HFFc6 (cell line): ENCODE measurements at regions not wholly inside any gene's neighbourhood (a gene's known extent, or its start where the extent isn't known, plus 50 kb on each side); places are given as distances from the start of the nearest gene placed in this dataset.

Experiments
- DNase-seq: peaks from one replicate; pipeline ENCODE4 v3.0.0-alpha.2; 2018
- H3K27ac Mint-ChIP-seq: 2 replicates; pipeline ENCODE4 v1.8.0; 2020; ENCODE audit warnings: mild to moderate bottlenecking, mixed read lengths
- H3K27me3 Mint-ChIP-seq: 2 replicates; pipeline ENCODE4 v1.8.0; 2021; ENCODE audit warnings: mild to moderate bottlenecking, moderate library complexity, mixed read lengths; ENCODE audit not compliant: insufficient read depth
- H3K36me3 Mint-ChIP-seq: 2 replicates; pipeline ENCODE4 v1.8.0; 2021; ENCODE audit warnings: low read depth, mixed read lengths
- H3K4me1 Mint-ChIP-seq: 2 replicates; pipeline ENCODE4 v1.8.0; 2020; ENCODE audit warnings: low read depth, mixed read lengths
- H3K4me3 Mint-ChIP-seq: 2 replicates; pipeline ENCODE4 v1.8.0; 2020; ENCODE audit warnings: mild to moderate bottlenecking, moderate library complexity, mixed read lengths
- H3K9me3 Mint-ChIP-seq: 2 replicates; pipeline ENCODE4 v1.8.0; 2020; ENCODE audit warnings: mild to moderate bottlenecking, mixed read lengths
- CTCF ChIP-seq: fragments of 200-600 bp; sonication (generic); IDR thresholded peaks from 2 replicates; pipeline ENCODE4 v1.5.0; 2021; ENCODE audit warnings: antibody characterized with exemption, mild to moderate bottlenecking

DNA sequence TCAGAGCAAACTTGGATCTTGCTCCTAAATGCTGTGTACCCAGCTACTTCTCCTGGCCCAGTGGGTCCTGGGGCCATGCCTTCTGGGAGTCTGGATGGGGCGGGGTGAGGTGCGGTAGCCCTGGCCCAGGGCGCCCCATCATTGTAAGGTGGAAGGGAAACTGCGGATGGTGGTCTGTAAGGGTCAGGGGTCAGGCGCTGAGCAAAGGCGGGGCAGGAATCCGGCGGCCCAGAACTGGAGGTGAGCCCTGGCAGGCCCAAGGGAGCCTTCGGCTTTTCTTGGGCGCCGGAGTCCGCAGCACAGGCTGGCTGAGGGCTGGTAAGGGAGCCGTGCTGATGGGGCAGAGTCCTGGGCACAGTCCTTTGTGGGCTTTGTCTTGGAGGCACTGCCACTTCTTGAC is 66.5 kb upstream of the CTBP2 start:
- no peak for DNase-seq
- Mint-ChIP-seq H3K4me3 (no peak overlapping the region), H3K4me1 (peaks cover 14% of the 10 kb centered on the region), H3K27ac (no peak overlapping the region), H3K27me3 (peaks cover 4% of the 10 kb centered on the region; the same call in 1 of the 2 replicates), H3K36me3 (no peaks in the 10 kb centered on the region), H3K9me3 (no peaks in the 10 kb centered on the region)
- no peak for TF ChIP-seq CTCF

- Mint-ChIP-seq H3K9me3 (no peaks in the 10 kb centered on the region), H3K4me3 (no peak overlapping the region), H3K36me3 (no peaks in the 10 kb centered on the region), H3K27ac (no peak overlapping the region), H3K27me3 (peaks cover 4% of the 10 kb centered on the region; the same call in 1 of the 2 replicates), H3K4me1 (peaks cover 7% of the 10 kb centered on the region)
- no peak for TF ChIP-seq CTCF
- no peak for DNase-seq
These were observed 65.6 kb upstream of the CTBP2 start for GRCh38 chr10:125226005-125226404.

DNA sequence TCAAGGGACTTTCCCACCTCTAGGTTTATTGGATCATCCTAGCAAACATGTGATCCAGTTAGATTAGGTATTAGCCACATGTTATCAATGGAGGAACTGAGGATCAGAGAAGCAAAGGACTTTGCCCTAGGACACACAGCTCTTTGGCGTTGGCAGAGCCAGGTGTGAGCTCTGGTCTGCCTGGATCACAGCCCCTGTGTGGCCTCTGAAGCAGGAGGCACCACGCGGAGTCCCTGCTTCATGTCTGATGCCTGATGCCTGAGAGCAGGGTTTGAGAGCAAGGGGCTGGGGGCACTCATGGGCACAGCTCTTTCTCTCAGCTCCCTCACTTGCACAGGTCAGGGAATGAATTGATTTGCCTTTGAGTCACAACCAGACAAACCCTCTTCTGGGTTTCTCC is 64.7 kb upstream of the CTBP2 start:
- TF ChIP-seq CTCF = no peak
- no peak overlapping the region for H3K4me3 Mint-ChIP-seq
- no peaks in the 10 kb centered on the region for H3K9me3 Mint-ChIP-seq
- DNase-seq = no peak
- H3K36me3 Mint-ChIP-seq = no peaks in the 10 kb centered on the region
- peaks cover 9% of the 10 kb centered on the region for H3K27me3 Mint-ChIP-seq
- H3K27ac Mint-ChIP-seq = no peak overlapping the region
- H3K4me1 Mint-ChIP-seq = peaks cover 4% of the 10 kb centered on the region; the same call in 1 of the 2 replicates

DNA sequence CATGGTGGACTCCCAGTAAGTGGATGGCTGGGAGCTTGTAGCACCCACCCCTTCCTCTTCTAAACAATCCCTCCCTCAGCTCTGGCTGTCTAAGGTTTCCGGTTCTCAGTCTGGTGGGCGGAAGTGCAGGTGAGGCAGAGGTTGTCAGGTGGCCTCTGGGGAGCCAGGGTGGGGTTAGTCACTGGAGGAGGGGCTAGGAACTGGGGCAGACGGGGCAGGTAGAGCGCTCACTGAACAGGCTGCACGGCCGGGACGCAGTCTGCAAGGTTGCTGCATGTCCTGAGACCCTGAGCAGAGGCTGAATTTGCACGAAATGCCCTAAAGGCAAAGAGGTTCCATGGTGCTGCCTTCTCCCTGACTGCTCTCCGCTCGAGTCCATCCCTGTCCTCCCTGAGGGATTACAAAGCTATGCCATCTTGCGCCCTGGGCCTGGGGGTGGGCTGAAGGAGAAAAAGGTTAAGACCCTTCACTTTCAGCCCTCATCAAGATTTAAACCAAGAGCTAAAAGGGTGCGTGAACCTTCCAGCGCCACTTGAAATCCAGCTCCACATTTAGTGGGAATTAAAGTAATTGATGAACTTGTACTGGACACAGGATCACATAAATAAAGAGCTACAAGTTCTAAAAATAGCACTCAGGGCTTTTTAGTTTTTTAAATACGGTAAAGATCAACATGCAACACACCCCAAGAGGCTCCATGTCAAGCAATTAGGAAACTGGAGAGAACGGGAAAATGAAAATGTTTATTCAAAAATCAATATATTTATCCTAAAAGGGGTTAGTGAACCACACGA is 62.3 kb upstream of the CTBP2 start:
- Mint-ChIP-seq H3K9me3 (no peaks in the 10 kb centered on the region), H3K4me3 (no peak overlapping the region), H3K4me1 (peaks cover 19% of the 10 kb centered on the region), H3K36me3 (no peaks in the 10 kb centered on the region), H3K27me3 (peaks cover 12% of the 10 kb centered on the region), H3K27ac (no peak overlapping the region)
- TF ChIP-seq CTCF = no peak
- no peak for DNase-seq

- H3K27me3 Mint-ChIP-seq = peaks cover 12% of the 10 kb centered on the region
- no peak for DNase-seq
- no peak overlapping the region for H3K27ac Mint-ChIP-seq
- H3K9me3 Mint-ChIP-seq = no peaks in the 10 kb centered on the region
- H3K4me3 Mint-ChIP-seq = no peak overlapping the region
- peaks cover 21% of the 10 kb centered on the region for H3K4me1 Mint-ChIP-seq
- no peaks in the 10 kb centered on the region for H3K36me3 Mint-ChIP-seq
- no peak for TF ChIP-seq CTCF
These were observed 61.4 kb upstream of the CTBP2 start for GRCh38 chr10:125221716-125222115.
